HG02852 (cell line): ENCODE measurements at regions not wholly inside any gene's neighbourhood (a gene's known extent, or its start where the extent isn't known, plus 50 kb on each side); places are given as distances from the start of the nearest gene placed in this dataset.
A peak's percentile ranks its signal among the peaks of the same experiment; 100 is the strongest.

Experiments used
- ATAC-seq: cut with Tn5 transposase; IDR thresholded peaks from one replicate; pipeline ENCODE4 v1.9.1; 2021; ENCODE audit warnings: mild to moderate bottlenecking, moderate library complexity; ENCODE audit not compliant: unreplicated experiment

GRCh38 chr4:152269448-152270191 lies 266.3 kb downstream of the FBXW7 start:
- no peak for ATAC-seq

- ATAC-seq, result no peak
Observed at GRCh38 chr4:152267811-152268210, 268.1 kb downstream of the FBXW7 start.

DNA sequence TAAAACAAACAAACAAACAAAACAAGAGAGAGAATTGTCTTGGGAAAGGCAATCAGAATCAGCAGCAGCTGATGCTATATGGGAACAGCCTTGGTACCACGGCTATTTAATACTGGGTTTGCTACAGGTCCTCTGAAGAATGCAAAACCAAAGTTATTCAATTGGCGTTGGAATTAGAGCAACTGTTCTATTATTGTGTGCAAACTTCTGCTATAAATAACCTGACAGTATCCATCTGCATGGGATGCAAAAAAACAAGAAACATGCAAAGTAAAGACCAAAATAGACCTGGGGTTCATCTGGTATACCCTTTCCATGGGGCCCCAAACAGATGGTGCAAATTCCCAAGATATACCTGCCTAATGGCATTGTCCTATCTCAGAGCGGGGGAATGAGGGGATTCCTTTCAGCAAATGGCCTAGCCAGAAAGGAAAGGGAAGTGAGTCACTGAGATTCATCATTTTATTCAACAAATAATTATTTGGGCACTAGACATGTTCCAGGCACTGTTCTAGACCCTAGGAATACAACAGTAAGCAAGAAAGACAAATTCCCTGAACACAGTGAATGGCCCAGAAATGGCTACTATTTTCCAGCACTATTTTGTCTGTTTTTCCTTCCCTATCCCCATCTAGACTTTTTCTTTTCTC lies 268.9 kb downstream of the FBXW7 start:
- ATAC-seq, result no peak

GRCh38 chr4:152265149-152265621 lies 270.7 kb downstream of the FBXW7 start:
- ATAC-seq, result no peak

DNA sequence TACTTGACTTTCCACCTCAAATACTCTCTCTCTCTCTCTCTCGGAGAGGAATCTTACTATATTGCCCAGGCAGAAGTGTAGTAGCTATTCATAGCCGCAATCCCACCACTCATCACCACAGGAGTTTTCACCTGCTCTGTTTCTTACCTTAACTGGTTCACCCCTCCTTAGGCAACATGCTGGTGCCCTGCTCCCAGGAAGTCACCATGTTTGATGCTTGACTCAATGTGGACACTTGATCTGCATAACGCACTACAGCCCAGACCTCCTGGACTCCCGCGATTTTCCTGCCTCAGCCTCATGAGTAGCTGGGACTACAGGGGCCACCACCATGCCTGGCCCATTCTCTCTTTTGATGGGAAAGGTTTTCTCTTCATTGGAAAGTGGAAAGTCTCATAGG lies 271.8 kb downstream of the FBXW7 start:
- no peak for ATAC-seq

- ATAC-seq, result no peak
Observed at GRCh38 chr4:152259866-152260265, 276.0 kb downstream of the FBXW7 start.

DNA sequence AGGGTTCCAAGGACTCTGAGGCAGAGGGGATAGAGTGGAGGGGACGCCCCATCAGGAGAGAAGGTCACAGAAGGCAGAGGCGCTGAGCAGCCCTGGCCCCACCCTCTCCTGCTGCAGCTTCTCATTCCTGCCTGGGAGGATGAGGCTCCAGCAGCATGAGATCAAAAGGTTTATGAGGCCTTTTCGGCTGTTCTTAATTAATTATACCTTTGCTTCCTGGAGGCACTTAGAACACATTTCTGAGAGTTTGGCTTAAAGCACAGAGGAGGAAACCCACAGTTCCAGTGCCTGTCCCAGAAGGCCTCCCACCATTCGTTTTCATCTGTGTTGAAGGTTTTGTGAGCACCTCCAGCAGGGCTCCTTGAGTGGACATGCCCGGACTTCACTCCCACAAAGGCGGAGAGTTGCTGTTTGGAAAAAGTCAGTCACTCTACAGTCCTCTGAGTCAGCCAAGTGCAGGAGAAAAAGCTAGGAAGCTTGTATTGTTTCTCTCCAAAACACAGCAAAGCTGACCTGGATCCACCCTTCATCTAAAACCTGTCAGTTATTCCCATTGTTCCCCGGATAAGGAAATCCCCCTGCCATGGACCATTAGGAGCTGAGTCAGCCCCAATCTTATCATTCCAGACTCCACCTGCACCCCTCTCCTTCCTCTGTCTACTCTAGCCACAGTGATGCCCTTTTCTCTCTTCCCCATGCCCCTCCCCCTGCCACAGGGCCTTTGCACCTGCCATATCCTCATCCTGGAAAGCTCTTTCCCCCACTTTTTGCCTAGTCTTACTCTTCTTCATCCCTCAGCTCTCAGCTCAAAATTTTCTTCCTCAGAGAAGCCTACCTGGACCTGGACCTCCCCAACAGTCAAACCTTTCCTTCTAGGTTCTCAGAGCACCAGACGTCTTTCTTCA lies 276.8 kb downstream of the FBXW7 start:
- ATAC-seq, result no peak

DNA sequence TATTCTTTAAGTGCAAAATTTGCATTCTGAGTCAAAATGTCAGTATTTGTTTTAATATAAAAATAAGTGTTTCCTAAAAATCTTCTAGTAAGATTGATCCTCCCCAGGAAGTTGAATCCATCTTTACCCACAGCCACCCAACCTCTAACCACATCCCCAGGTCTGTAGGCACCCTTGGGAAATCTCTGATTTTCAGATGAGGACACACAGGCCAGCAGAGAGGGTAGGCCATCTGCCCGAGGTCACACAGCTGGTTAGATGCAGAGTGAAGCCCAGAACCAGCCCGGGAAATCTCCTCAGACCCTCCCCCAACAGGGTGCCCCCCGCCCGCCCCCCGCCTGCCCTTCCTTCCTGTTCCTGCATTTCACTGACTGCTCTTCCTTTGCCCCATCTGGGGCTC lies 277.5 kb downstream of the FBXW7 start:
- no peak for ATAC-seq

- no peak for ATAC-seq
Observed at GRCh38 chr4:152257601-152258066, 278.3 kb downstream of the FBXW7 start.

DNA sequence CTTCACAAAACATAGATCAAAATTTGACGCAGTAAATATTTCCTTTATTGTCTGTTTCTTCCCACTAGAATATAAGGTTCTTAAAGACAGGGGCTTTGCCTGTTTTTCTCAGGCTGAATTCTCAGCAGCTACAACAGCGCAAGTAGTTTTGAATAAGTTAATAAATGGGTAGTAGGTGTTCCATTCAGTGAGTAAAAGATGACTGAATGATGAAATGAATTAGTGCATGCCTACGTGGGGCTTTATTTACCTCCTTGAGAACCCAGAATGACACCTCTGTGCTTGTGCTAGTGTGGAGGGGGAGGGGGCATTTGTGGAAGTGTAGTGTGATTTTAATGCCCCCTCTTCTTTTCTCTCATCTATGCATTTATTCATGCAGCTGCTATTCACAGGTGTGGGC lies 278.9 kb downstream of the FBXW7 start:
- no peak for ATAC-seq

DNA sequence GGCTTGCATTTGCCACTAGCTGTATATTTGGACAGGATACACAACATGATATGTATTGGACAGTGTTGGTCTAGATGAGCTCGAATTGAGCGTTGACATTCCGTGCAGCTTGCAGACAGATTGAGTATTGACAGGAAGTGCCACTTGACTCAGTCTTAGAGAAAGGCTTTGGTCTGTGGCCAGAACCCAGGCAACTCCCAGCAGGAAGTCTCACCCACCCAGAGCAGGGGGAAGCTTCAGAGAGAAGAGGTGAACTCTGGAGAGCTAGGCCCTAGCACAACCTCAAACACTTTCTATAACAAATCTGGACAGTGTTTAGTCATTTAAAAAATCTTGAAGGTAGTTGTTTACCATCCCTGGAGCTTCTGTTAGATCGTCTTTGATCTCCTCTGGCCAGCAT lies 280.5 kb downstream of the FBXW7 start:
- ATAC-seq, result peak; percentile 97

DNA sequence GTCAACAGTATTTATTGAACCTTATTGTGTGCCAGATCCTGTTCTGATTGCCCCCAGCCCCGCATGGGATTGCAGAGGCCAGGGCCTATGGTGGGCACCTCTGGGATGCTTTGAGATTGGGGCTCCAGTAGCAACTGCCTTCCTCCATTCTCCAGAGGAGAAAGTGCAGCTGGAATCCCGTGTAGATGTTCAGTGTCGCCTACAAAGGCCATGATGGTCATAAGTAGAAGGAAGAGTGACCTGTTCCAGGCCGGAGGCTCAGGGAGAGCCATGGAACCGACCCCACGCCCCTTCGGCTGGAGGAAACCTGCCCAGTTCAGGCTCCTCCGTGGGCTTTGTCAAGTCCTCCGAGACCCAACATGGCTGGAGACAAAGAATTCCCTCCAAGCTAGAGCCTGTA lies 287.5 kb downstream of the FBXW7 start:
- ATAC-seq, result no peak

GRCh38 chr4:152247271-152247975 lies 288.5 kb downstream of the FBXW7 start:
- ATAC-seq, result no peak

- no peak for ATAC-seq
Observed at GRCh38 chr4:152246659-152247058, 289.2 kb downstream of the FBXW7 start.

DNA sequence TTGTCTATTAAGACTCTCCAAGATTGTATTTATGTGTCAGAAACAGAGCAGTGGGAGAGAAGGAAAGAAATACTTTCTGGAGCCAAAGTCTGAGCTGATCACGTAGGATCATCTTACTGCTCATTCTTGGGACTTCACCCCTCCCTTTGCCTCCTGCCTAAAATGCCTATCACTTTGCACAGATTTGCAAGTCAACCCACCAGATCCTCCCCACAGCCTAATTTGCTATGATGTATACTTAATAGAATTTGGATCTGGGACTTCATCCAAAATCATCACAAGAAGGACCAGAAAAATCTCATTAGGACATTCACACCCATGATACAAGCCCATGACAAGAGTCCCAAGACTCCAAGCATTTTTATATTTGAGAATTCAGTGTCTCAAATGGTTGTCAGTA lies 290.2 kb downstream of the FBXW7 start:
- no peak for ATAC-seq

DNA sequence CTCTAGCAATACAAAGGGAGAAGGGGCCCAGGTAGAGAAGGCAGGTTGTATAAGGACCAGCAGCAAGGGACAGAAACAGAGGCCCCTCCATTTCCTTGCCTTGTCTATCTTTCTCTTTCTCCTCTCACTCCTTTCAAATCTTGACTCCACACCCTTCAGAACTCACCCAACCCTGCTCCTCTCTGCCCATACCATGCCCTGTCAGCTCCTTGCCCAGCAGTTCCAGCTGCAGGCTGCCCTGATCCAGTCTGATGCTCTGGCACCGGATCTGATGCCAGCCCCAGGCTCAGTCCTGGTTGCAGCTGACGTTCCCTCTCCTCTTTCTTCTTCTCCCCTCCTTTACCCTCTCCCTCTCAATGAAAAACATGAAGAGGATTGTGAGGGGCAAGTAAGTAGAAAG lies 291.2 kb downstream of the FBXW7 start:
- ATAC-seq, result no peak

DNA sequence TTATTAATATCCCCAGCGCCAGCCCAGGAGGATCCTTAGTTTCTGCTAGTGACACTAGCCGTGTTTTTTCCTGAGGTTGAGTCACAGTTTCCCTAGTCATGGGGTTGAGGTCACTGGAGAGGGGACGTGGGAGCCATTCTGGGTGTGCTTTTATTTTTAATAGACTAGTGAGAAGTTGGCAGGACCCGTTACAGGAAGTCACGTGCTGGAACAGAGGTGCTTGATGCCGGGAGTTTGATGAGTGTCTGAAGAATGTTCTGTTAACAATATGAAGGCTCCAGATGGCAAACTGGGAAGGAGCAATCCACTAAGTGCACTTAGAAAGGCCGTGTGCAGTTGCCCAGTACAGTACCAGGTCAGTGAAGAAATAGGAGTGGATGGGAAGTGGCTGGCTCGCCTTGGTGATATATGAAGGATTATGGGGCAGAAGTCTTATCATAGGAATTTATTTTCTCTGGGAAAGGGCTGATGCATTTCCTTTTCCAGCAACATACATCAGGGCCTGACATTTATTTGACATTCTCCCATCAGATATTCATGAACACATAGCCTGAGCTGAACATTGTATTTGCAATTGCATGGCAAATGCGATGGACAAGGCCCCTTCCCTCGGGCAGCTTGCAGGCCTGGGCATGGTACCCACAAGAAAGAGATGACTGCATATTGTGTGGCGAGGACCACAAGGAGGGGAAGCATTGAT lies 291.8 kb downstream of the FBXW7 start:
- ATAC-seq, result no peak

- ATAC-seq, result no peak
Observed at GRCh38 chr4:152243206-152243605, 292.7 kb downstream of the FBXW7 start.

- ATAC-seq, result no peak
Observed at GRCh38 chr4:152240232-152240631, 295.7 kb downstream of the FBXW7 start.

DNA sequence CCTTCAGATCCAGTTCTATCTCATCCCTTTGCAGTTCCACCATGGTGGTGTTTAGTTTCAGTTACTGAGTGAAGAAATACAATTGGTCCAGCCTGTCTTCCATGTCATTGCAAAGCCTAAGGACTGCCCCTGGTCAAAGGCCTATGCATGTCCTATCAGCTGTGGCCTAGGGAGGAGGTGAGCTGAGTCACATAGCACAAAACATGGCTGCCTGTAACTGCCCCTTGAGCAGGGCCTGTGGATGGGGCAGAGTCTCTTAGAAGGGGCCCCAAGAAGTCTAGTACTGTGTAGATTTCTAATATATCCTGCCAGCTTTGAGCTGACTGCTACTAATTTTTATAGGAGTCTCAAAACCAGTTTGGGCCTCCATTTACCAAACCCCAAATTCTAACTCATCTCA lies 296.7 kb downstream of the FBXW7 start:
- no peak for ATAC-seq
